PC-3 (cell line): ENCODE measurements at regions not wholly inside any gene's neighbourhood (a gene's known extent, or its start where the extent isn't known, plus 50 kb on each side); places are given as distances from the start of the nearest gene placed in this dataset.

Experiments used
- ATAC-seq: fragments of 200-7000 bp; cut with Tn5 transposase; 2 replicates; pipeline ENCODE4 v1.9.1; 2020; ENCODE audit warnings: mild to moderate bottlenecking, moderate library complexity
- BruUV-seq: library from RNA; stranded (reverse); fragments of 400-500 nt; replicated peaks from 2 replicates; lab custom pipeline; 2021; lab: Mats Ljungman, UMichigan
- CTCF ChIA-PET: fragments of 300-600 bp; sonication (Branson Sonifier 250); formaldehyde crosslinking; loops from one replicate; lab custom pipeline; 2022; ENCODE audit warnings: antibody characterized with exemption; lab: Charles Lee
- POLR2A ChIA-PET: fragments of 300-600 bp; sonication (Branson Sonifier 250); formaldehyde crosslinking; loops from one replicate; lab custom pipeline; 2022; ENCODE audit warnings: antibody characterized with exemption; ENCODE audit not compliant: unreplicated experiment; lab: Charles Lee
- DNase-seq: peaks from one replicate; pipeline ENCODE4 v3.0.0-alpha.2; 2015
- H2AFZ ChIP-seq: fragments of 300-600 bp; sonication (generic); 2 replicates; pipeline ENCODE4 v1.6.0; 2016; ENCODE audit warnings: antibody characterized with exemption, low read length
- H3F3A ChIP-seq: fragments of 300-600 bp; sonication (generic); one replicate; pipeline ENCODE4 v1.6.0; 2017; ENCODE audit warnings: antibody characterized with exemption, low read length, control low read depth, mild to moderate bottlenecking; ENCODE audit not compliant: unreplicated experiment
- H3K27ac ChIP-seq: fragments of 300-600 bp; sonication (generic); 2 replicates; pipeline ENCODE4 v1.5.1; 2016; ENCODE audit warnings: mild to moderate bottlenecking, low read length
- H3K27me3 ChIP-seq: fragments of 300-600 bp; sonication (generic); 2 replicates; pipeline ENCODE4 v1.6.1; 2016; ENCODE audit warnings: low read length, mixed read lengths
- H3K36me3 ChIP-seq: fragments of 300-600 bp; sonication (generic); 2 replicates; pipeline ENCODE4 v1.6.1; 2016; ENCODE audit warnings: low read depth, mixed run types, low read length, mixed read lengths
- H3K4me1 ChIP-seq: fragments of 300-600 bp; sonication (generic); 2 replicates; pipeline ENCODE4 v1.5.1; 2016; ENCODE audit warnings: low read length; ENCODE audit not compliant: insufficient read depth
- H3K4me2 ChIP-seq: fragments of 300-600 bp; sonication (generic); 2 replicates; pipeline ENCODE4 v1.6.0; 2016; ENCODE audit warnings: low read length
- H3K4me3 ChIP-seq: fragments of 300-600 bp; sonication (generic); 2 replicates; pipeline ENCODE4 v1.5.1; 2016; ENCODE audit warnings: mild to moderate bottlenecking, low read length, mixed read lengths
- H3K79me2 ChIP-seq: fragments of 300-600 bp; sonication (generic); 2 replicates; pipeline ENCODE4 v1.6.1; 2017; ENCODE audit warnings: low read length, mixed read lengths
- H3K9ac ChIP-seq: fragments of 300-600 bp; sonication (generic); 2 replicates; pipeline ENCODE4 v1.6.0; 2016; ENCODE audit warnings: mild to moderate bottlenecking, low read length
- H3K9me2 ChIP-seq: fragments of 300-600 bp; sonication (generic); replicated peaks from 2 replicates; pipeline ENCODE4 v1.6.1; 2016; ENCODE audit warnings: mixed run types, low read length, mixed read lengths
- H3K9me3 ChIP-seq: fragments of 300-600 bp; sonication (generic); 2 replicates; pipeline ENCODE4 v1.6.1; 2016; ENCODE audit warnings: low read length, mixed read lengths
- H4K20me1 ChIP-seq: fragments of 300-600 bp; sonication (generic); 2 replicates; pipeline ENCODE4 v1.6.1; 2016; ENCODE audit warnings: low read length, mixed read lengths
- CTCF ChIP-seq: fragments of 300-600 bp; sonication (generic); conservative IDR thresholded peaks from 2 replicates; pipeline ENCODE4 v1.5.1; 2017; ENCODE audit warnings: antibody characterized with exemption, low read depth, mild to moderate bottlenecking, low read length
- EZH2 ChIP-seq: fragments of 300-600 bp; sonication (generic); IDR thresholded peaks from one replicate; pipeline ENCODE4 v1.6.1; 2017; ENCODE audit warnings: antibody characterized with exemption, mild to moderate bottlenecking, low read length; ENCODE audit not compliant: unreplicated experiment
- EZH2phosphoT487 ChIP-seq: fragments of 300-600 bp; sonication (generic); IDR thresholded peaks from 2 replicates; pipeline ENCODE4 v1.6.1; 2018; ENCODE audit warnings: mild to moderate bottlenecking, antibody characterized with exemption, low read length, borderline replicate concordance
- intact Hi-C: fragments of 100-400 bp; cut with micrococcal nuclease; formaldehyde crosslinking; loops from 2 replicates; pipeline ENCODE4 v1.9.0; 2023

GRCh38 chr5:167916261-167916691 is 375.2 kb upstream of the WWC1 start:
- intact Hi-C loops: no loop called here
- Histone ChIP-seq H3K9me2 (no peaks in the 10 kb centered on the region), H3K27ac (no peak overlapping the region), H3K27me3 (peaks cover 20% of the 10 kb centered on the region), H2AFZ (no peak overlapping the region), H3K4me1 (no peaks in the 10 kb centered on the region), H3K9ac (no peak overlapping the region), H3K79me2 (no peaks in the 10 kb centered on the region), H3F3A (no peaks in the 10 kb centered on the region), H3K9me3 (no peaks in the 10 kb centered on the region), H4K20me1 (no peaks in the 10 kb centered on the region), H3K4me3 (no peak overlapping the region), H3K36me3 (no peaks in the 10 kb centered on the region), H3K4me2 (no peak overlapping the region)
- DNase-seq (no peak), ATAC-seq (no peak)
- POLR2A ChIA-PET: no interaction called here
- BruUV-seq: no TSS peak
- no peak for TF ChIP-seq EZH2
- no peak for TF ChIP-seq CTCF
- TF ChIP-seq EZH2phosphoT487: no peak
- CTCF ChIA-PET: no interaction called here

GRCh38 chr5:167916706-167917105 is 374.7 kb upstream of the WWC1 start:
- ChIA-PET POLR2A (no interaction called here), CTCF (no interaction called here)
- H3K27me3 ChIP-seq: peaks cover 20% of the 10 kb centered on the region
- H3K4me3 ChIP-seq: no peak overlapping the region
- no peaks in the 10 kb centered on the region for H3K36me3 ChIP-seq
- DNase-seq: no peak
- intact Hi-C loops: no loop called here
- no peak overlapping the region for H3K9ac ChIP-seq
- ATAC-seq: no peak
- no peak overlapping the region for H2AFZ ChIP-seq
- H3K79me2 ChIP-seq: no peaks in the 10 kb centered on the region
- no peaks in the 10 kb centered on the region for H3K9me2 ChIP-seq
- H3K4me2 ChIP-seq: no peak overlapping the region
- H3F3A ChIP-seq: no peaks in the 10 kb centered on the region
- no peak for TF ChIP-seq EZH2phosphoT487
- no peak for TF ChIP-seq CTCF
- no peak for TF ChIP-seq EZH2
- no peaks in the 10 kb centered on the region for H3K4me1 ChIP-seq
- no peaks in the 10 kb centered on the region for H3K9me3 ChIP-seq
- H3K27ac ChIP-seq: no peak overlapping the region
- H4K20me1 ChIP-seq: no peaks in the 10 kb centered on the region
- BruUV-seq: no TSS peak

- Histone ChIP-seq H3K4me1 (no peaks in the 10 kb centered on the region), H3K79me2 (no peaks in the 10 kb centered on the region), H3K4me2 (no peak overlapping the region), H3K9ac (no peak overlapping the region), H3K4me3 (no peak overlapping the region), H3K36me3 (no peaks in the 10 kb centered on the region), H3K9me2 (no peaks in the 10 kb centered on the region), H3K9me3 (no peaks in the 10 kb centered on the region), H3K27me3 (peaks cover 26% of the 10 kb centered on the region), H2AFZ (no peak overlapping the region), H4K20me1 (no peaks in the 10 kb centered on the region), H3F3A (no peaks in the 10 kb centered on the region), H3K27ac (no peak overlapping the region)
- TF ChIP-seq EZH2 (no peak), CTCF (no peak), EZH2phosphoT487 (no peak)
- intact Hi-C loops: no loop called here
- BruUV-seq: no TSS peak
- ChIA-PET POLR2A (no interaction called here), CTCF (no interaction called here)
- ATAC-seq (no peak), DNase-seq (no peak)
Measured at GRCh38 chr5:167918184-167918812, 373.1 kb upstream of the WWC1 start.
